Erythroblast (primary cell): ENCODE measurements at regions not wholly inside any gene's neighbourhood (a gene's known extent, or its start where the extent isn't known, plus 50 kb on each side); places are given as distances from the start of the nearest gene placed in this dataset.

Experiments
- GATA1 ChIP-seq: IDR thresholded peaks from 2 replicates; pipeline ENCODE4 v1.6.1; 2011; ENCODE audit warnings: low read depth, mild to moderate bottlenecking, control low read depth, low read length, moderate library complexity
- POLR2A ChIP-seq: IDR thresholded peaks from 2 replicates; pipeline ENCODE4 v1.6.1; 2011; ENCODE audit warnings: mild to moderate bottlenecking, low read length

GRCh38 chr9:23375511-23375910 is 450.5 kb downstream of the ELAVL2 start:
- TF ChIP-seq POLR2A (no peak), GATA1 (no peak)
